H9 (cell line): ENCODE measurements at regions not wholly inside any gene's neighbourhood (a gene's known extent, or its start where the extent isn't known, plus 50 kb on each side); places are given as distances from the start of the nearest gene placed in this dataset.

Experiments used
- DNase-seq: peaks from one replicate; pipeline ENCODE4 v3.0.0-alpha.2; 2017
- H2AFZ ChIP-seq: one replicate; pipeline ENCODE4 v1.6.1; 2013; ENCODE audit warnings: mild to moderate bottlenecking, low read length, control low read depth, moderate library complexity
- H2AK5ac ChIP-seq: 2 replicates; pipeline ENCODE4 v1.6.1; 2013; ENCODE audit warnings: low read length, control low read depth, mixed read lengths; ENCODE audit not compliant: insufficient read length
- H2BK120ac ChIP-seq: one replicate; pipeline ENCODE4 v1.6.1; 2013; ENCODE audit warnings: low read depth, mild to moderate bottlenecking, low read length, control low read depth, inconsistent platforms; ENCODE audit not compliant: poor library complexity, severe bottlenecking
- H2BK12ac ChIP-seq: 2 replicates; pipeline ENCODE4 v1.6.1; 2013; ENCODE audit warnings: low read length, control low read depth, mixed read lengths, low read depth; ENCODE audit not compliant: insufficient read length
- H2BK15ac ChIP-seq: 2 replicates; pipeline ENCODE4 v1.6.1; 2013; ENCODE audit warnings: low read depth, low read length, control low read depth
- H2BK20ac ChIP-seq: one replicate; pipeline ENCODE4 v1.6.1; 2013; ENCODE audit warnings: low read depth, mild to moderate bottlenecking, low read length, control low read depth, inconsistent platforms; ENCODE audit not compliant: poor library complexity, severe bottlenecking
- H2BK5ac ChIP-seq: 2 replicates; pipeline ENCODE4 v1.6.1; 2013; ENCODE audit warnings: low read length, control low read depth, mixed read lengths; ENCODE audit not compliant: insufficient read length
- H3K14ac ChIP-seq: 2 replicates; pipeline ENCODE4 v1.6.1; 2013; ENCODE audit warnings: low read length, control low read depth; ENCODE audit not compliant: insufficient read depth
- H3K18ac ChIP-seq: 2 replicates; pipeline ENCODE4 v1.6.1; 2013; ENCODE audit warnings: low read depth, mild to moderate bottlenecking, mixed read lengths, low read length, control low read depth; ENCODE audit not compliant: insufficient read length
- H3K23ac ChIP-seq: 2 replicates; pipeline ENCODE4 v1.6.1; 2013; ENCODE audit warnings: low read length, control low read depth, mixed read lengths, low read depth; ENCODE audit not compliant: insufficient read length
- H3K23me2 ChIP-seq: 2 replicates; pipeline ENCODE4 v1.6.1; 2013; ENCODE audit warnings: low read depth, mild to moderate bottlenecking, mixed read lengths, low read length, control low read depth; ENCODE audit not compliant: insufficient read length, poor library complexity, severe bottlenecking
- H3K27ac ChIP-seq: 2 replicates; pipeline ENCODE4 v1.5.1; 2013; ENCODE audit warnings: low read length, control low read depth, mixed read lengths, low read depth; ENCODE audit not compliant: insufficient read length
- H3K27me3 ChIP-seq: 2 replicates; pipeline ENCODE4 v1.6.1; 2013; ENCODE audit warnings: low read length, control low read depth, inconsistent platforms; ENCODE audit not compliant: insufficient read depth
- H3K4ac ChIP-seq: 2 replicates; pipeline ENCODE4 v1.6.1; 2013; ENCODE audit warnings: low read depth, mild to moderate bottlenecking, control low read depth, inconsistent platforms, low read length, moderate library complexity
- H3K4me1 ChIP-seq: 2 replicates; pipeline ENCODE4 v1.6.1; 2013; ENCODE audit warnings: low read length, control low read depth, inconsistent platforms; ENCODE audit not compliant: insufficient read depth
- H3K4me2 ChIP-seq: 2 replicates; pipeline ENCODE4 v1.6.1; 2013; ENCODE audit warnings: low read length, control low read depth, mixed read lengths; ENCODE audit not compliant: insufficient read length, insufficient read depth
- H3K56ac ChIP-seq: 2 replicates; pipeline ENCODE4 v1.6.1; 2013; ENCODE audit warnings: low read depth, mild to moderate bottlenecking, mixed read lengths, low read length, control low read depth; ENCODE audit not compliant: insufficient read length
- H3K79me1 ChIP-seq: 2 replicates; pipeline ENCODE4 v1.6.1; 2013; ENCODE audit warnings: low read depth, mild to moderate bottlenecking, moderate library complexity, low read length, control low read depth, inconsistent platforms; ENCODE audit not compliant: insufficient read depth, poor library complexity, severe bottlenecking
- H3K79me2 ChIP-seq: 2 replicates; pipeline ENCODE4 v1.6.1; 2013; ENCODE audit warnings: low read length, control low read depth, inconsistent platforms; ENCODE audit not compliant: insufficient read depth
- H3K9ac ChIP-seq: 2 replicates; pipeline ENCODE4 v1.6.1; 2013; ENCODE audit warnings: low read length, control low read depth, mixed read lengths; ENCODE audit not compliant: insufficient read length; ENCODE audit errors: extremely low read depth
- H3K9me3 ChIP-seq: one replicate; pipeline ENCODE4 v1.6.1; 2013; ENCODE audit warnings: low read depth, low read length, inconsistent platforms; ENCODE audit not compliant: control insufficient read depth
- H3T11ph ChIP-seq: one replicate; pipeline ENCODE4 v1.6.1; 2013; ENCODE audit warnings: mild to moderate bottlenecking, low read length, control low read depth, inconsistent platforms
- H4K20me1 ChIP-seq: one replicate; pipeline ENCODE4 v1.6.1; 2013; ENCODE audit not compliant: control insufficient read depth, insufficient read length, insufficient read depth
- H4K5ac ChIP-seq: 2 replicates; pipeline ENCODE4 v1.6.1; 2013; ENCODE audit warnings: low read depth, mild to moderate bottlenecking, mixed read lengths, low read length, control low read depth; ENCODE audit not compliant: insufficient read length
- H4K8ac ChIP-seq: replicated peaks from 2 replicates; pipeline ENCODE4 v1.6.1; 2013; ENCODE audit warnings: low read length, control low read depth, mixed read lengths, low read depth; ENCODE audit not compliant: insufficient read length
- H4K91ac ChIP-seq: 2 replicates; pipeline ENCODE4 v1.6.1; 2013; ENCODE audit warnings: low read depth, mild to moderate bottlenecking, moderate library complexity, mixed read lengths, low read length, control low read depth; ENCODE audit not compliant: insufficient read length
- H3K27ac Mint-ChIP-seq, 3 experiments: 2 replicates in 2 of 3; 3 replicates in 1 of 3; pipeline ENCODE4 v1.8.0; 2020 to 2021; ENCODE audit warnings: mixed read lengths in 3 of 3, mild to moderate bottlenecking in 1 of 3, moderate library complexity in 1 of 3
- H3K27me3 Mint-ChIP-seq: 2 replicates; pipeline ENCODE4 v1.8.0; 2021; ENCODE audit warnings: low read depth, mild to moderate bottlenecking, moderate library complexity, mixed read lengths
- H3K36me3 Mint-ChIP-seq, 3 experiments: 2 replicates in 2 of 3; 3 replicates in 1 of 3; pipeline ENCODE4 v1.8.0; 2020 to 2021; ENCODE audit warnings: low read depth in 3 of 3, mixed read lengths in 3 of 3; ENCODE audit not compliant: insufficient read depth in 1 of 3
- H3K4me1 Mint-ChIP-seq, 2 experiments: 2 replicates each; pipeline ENCODE4 v1.8.0; 2020; ENCODE audit warnings: mixed read lengths in 2 of 2
- H3K4me3 Mint-ChIP-seq, 2 experiments: 2 replicates in 1 of 2; 3 replicates in 1 of 2; pipeline ENCODE4 v1.8.0; 2020 to 2021; ENCODE audit warnings: mild to moderate bottlenecking in 2 of 2, mixed read lengths in 2 of 2, moderate library complexity in 1 of 2
- H3K9me3 Mint-ChIP-seq, 2 experiments: 2 replicates in 1 of 2; 3 replicates in 1 of 2; pipeline ENCODE4 v1.8.0; 2020; ENCODE audit warnings: mild to moderate bottlenecking in 2 of 2, mixed read lengths in 2 of 2, moderate library complexity in 1 of 2
- WGBS: extraction: QIAGEN DNeasy Blood & Tissue Kit; methylation state at CpG from one replicate; pipeline ENCODE4 v1.1.7; 2013; ENCODE audit warnings: missing lambda C conversion rate, low lambda C conversion rate, mixed read lengths; ENCODE audit not compliant: insufficient read length; ENCODE audit errors: extremely low coverage; 5-methylcytosine and 5-hydroxymethylcytosine counted together
- TF ChIP-seq, protein P1 (sequence below): fragments of 200-600 bp; sonication (generic); conservative IDR thresholded peaks from 3 replicates; pipeline ENCODE4 v1.8.0; 2021; ENCODE audit warnings: antibody characterized with exemption, mild to moderate bottlenecking

DNA sequence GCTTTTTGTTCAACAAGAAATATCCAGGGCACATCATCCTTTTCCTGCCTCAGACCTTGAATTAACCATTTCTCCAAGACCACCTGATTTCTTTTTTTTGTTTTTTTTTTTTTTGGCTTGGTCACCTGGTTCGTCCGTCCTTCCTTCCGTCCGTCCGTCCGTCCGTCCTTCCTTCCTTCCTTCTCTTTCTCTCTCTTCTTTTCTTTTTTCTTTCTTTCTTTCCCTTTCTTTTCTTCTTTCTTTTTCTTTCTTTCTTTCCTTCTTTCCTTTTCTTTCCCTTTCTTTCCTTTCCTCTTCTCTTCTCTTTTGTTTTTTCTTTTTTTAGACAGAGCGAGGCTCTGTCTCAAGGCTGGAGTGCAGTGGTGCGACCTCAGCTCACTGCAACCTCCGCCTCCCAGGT is 80.7 kb downstream of the TET3 start:
- Histone ChIP-seq H4K5ac (no peak overlapping the region), H3T11ph (no peak overlapping the region), H3K9ac (no peak overlapping the region), H2BK5ac (no peak overlapping the region), H4K8ac (no peak overlapping the region), H4K20me1 (no peaks in the 10 kb centered on the region), H3K27ac (no peak overlapping the region), H2BK120ac (no peak overlapping the region), H3K23me2 (no peaks in the 10 kb centered on the region), H3K9me3 (no peaks in the 10 kb centered on the region), H3K4ac (no peak overlapping the region), H2AFZ (no peak overlapping the region), H2BK12ac (no peak overlapping the region), H3K14ac (no peak overlapping the region), H4K91ac (no peak overlapping the region), H3K18ac (no peak overlapping the region), H3K27me3 (no peaks in the 10 kb centered on the region), H3K79me2 (no peaks in the 10 kb centered on the region; the same call in 1 of the 2 replicates), H2BK20ac (no peak overlapping the region), H3K4me1 (no peaks in the 10 kb centered on the region; the same call in 1 of the 2 replicates), H3K23ac (no peak overlapping the region), H2BK15ac (no peak overlapping the region), H3K79me1 (no peaks in the 10 kb centered on the region), H2AK5ac (no peak overlapping the region), H3K4me2 (no peak overlapping the region), H3K56ac (no peak overlapping the region)
- peaks cover 10 to 22% (median 16%) of the 10 kb centered on the region in 3 experiments for H3K36me3 Mint-ChIP-seq
- TF ChIP-seq, protein P1, sequence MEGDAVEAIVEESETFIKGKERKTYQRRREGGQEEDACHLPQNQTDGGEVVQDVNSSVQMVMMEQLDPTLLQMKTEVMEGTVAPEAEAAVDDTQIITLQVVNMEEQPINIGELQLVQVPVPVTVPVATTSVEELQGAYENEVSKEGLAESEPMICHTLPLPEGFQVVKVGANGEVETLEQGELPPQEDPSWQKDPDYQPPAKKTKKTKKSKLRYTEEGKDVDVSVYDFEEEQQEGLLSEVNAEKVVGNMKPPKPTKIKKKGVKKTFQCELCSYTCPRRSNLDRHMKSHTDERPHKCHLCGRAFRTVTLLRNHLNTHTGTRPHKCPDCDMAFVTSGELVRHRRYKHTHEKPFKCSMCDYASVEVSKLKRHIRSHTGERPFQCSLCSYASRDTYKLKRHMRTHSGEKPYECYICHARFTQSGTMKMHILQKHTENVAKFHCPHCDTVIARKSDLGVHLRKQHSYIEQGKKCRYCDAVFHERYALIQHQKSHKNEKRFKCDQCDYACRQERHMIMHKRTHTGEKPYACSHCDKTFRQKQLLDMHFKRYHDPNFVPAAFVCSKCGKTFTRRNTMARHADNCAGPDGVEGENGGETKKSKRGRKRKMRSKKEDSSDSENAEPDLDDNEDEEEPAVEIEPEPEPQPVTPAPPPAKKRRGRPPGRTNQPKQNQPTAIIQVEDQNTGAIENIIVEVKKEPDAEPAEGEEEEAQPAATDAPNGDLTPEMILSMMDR: no peak
- no CpG with 5 or more reads among the region's 10 CpGs for WGBS
- DNase-seq: no peak
- H3K27me3 Mint-ChIP-seq: 0 out of 2 replicates have a peak, but pooled peaks cover 1% of the 10 kb centered on the region
- no peak overlapping the region for H3K27ac Mint-ChIP-seq
- H3K4me3 Mint-ChIP-seq: no peak overlapping the region
- peaks cover 6 to 9% of the 10 kb centered on the region in 2 experiments; a peak in 2 of 5 replicates for H3K9me3 Mint-ChIP-seq
- H3K4me1 Mint-ChIP-seq: peaks cover 8 to 9% of the 10 kb centered on the region in 2 experiments
